AML-193 (cell line): ENCODE measurements at regions not wholly inside any gene's neighbourhood (a gene's known extent, or its start where the extent isn't known, plus 50 kb on each side); places are given as distances from the start of the nearest gene placed in this dataset.

Experiments used
- DNase-seq, 2 experiments: peaks; one replicate each; lab custom pipeline; 2025; lab: John Stamatoyannopoulos, UW

GRCh38 chr14:71202881-71203280, 295.6 kb downstream of the PCNX1 start:
- no peak for DNase-seq

GRCh38 chr14:71203306-71203705, 296.0 kb downstream of the PCNX1 start:
- DNase-seq: no peak

GRCh38 chr14:71204231-71204630, 297.0 kb downstream of the PCNX1 start:
- DNase-seq: no peak

- no peak for DNase-seq
These were observed 297.5 kb downstream of the PCNX1 start for GRCh38 chr14:71204768-71205167.

- DNase-seq: no peak
These were observed 298.9 kb downstream of the PCNX1 start for GRCh38 chr14:71206123-71206522.

- no peak for DNase-seq
These were observed 299.6 kb downstream of the PCNX1 start for GRCh38 chr14:71206766-71207371.

GRCh38 chr14:71208702-71209357, 301.6 kb downstream of the PCNX1 start:
- no peak for DNase-seq

GRCh38 chr14:71209888-71210287, 302.6 kb downstream of the PCNX1 start:
- DNase-seq: no peak

GRCh38 chr14:71212093-71212492, 304.8 kb downstream of the PCNX1 start:
- no peak for DNase-seq

- no peak for DNase-seq
These were observed 305.4 kb downstream of the PCNX1 start for GRCh38 chr14:71212683-71213107.

- no peak for DNase-seq
These were observed 307.0 kb downstream of the PCNX1 start for GRCh38 chr14:71214241-71214640.

- no peak for DNase-seq
These were observed 313.2 kb downstream of the PCNX1 start for GRCh38 chr14:71220462-71220861.

- DNase-seq: no peak
These were observed 313.9 kb downstream of the PCNX1 start for GRCh38 chr14:71221119-71221518.

GRCh38 chr14:71225113-71225512, 317.9 kb downstream of the PCNX1 start:
- DNase-seq: no peak

- no peak for DNase-seq
These were observed 321.5 kb downstream of the PCNX1 start for GRCh38 chr14:71228711-71229110.

GRCh38 chr14:71229875-71230274, 322.6 kb downstream of the PCNX1 start:
- DNase-seq: no peak

GRCh38 chr14:71230897-71231296, 323.6 kb downstream of the PCNX1 start:
- DNase-seq: no peak

- DNase-seq: no peak
These were observed 324.5 kb downstream of the PCNX1 start for GRCh38 chr14:71231521-71232393.

- no peak for DNase-seq
These were observed 325.2 kb downstream of the PCNX1 start for GRCh38 chr14:71232506-71232905.

GRCh38 chr14:71235875-71236274, 328.6 kb downstream of the PCNX1 start:
- no peak for DNase-seq

GRCh38 chr14:71236487-71236886, 329.2 kb downstream of the PCNX1 start:
- no peak for DNase-seq

- DNase-seq: no peak
These were observed 330.3 kb downstream of the PCNX1 start for GRCh38 chr14:71237556-71237955.

GRCh38 chr14:71238835-71239234, 331.6 kb downstream of the PCNX1 start:
- no peak for DNase-seq
